GM18873 (cell line): ENCODE measurements at regions not wholly inside any gene's neighbourhood (a gene's known extent, or its start where the extent isn't known, plus 50 kb on each side); places are given as distances from the start of the nearest gene placed in this dataset.

ENCODE experiments used
- ATAC-seq: cut with Tn5 transposase; IDR thresholded peaks from one replicate; pipeline ENCODE4 v1.9.1; 2021; ENCODE audit warnings: mild to moderate bottlenecking, moderate library complexity, moderate number of reproducible peaks; ENCODE audit not compliant: unreplicated experiment, low FRiP score

DNA sequence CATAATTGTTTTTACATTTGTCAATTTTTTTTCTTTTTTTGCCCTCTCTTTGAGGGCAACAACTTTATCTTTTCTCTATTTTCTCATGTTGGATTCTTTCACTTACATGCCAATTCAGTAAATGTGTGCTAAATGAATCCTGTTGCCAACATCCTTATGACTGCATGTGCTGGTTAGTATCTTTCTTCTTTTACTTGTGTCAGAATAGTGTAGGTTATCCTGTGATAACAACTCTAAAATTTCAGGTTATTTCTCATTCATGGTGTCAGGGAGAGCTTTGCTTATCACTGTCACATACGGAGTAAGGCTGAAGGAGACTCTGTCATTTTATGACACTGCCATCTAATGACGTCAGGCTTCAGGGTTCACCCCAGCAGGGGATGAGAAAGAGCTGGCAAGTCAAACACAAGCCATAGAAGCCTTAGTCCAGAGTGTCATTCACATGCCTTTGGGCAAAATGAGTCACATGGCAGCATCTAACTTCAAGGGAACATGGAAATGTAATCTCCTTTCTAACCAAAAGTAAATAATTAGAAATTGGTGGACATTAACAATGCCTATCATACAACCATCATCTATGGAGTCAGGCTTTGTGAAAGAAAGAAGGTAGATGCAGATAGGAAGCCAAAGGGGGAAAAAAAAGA lies 242.5 kb upstream of the ATP2B1 start:
- no peak for ATAC-seq

DNA sequence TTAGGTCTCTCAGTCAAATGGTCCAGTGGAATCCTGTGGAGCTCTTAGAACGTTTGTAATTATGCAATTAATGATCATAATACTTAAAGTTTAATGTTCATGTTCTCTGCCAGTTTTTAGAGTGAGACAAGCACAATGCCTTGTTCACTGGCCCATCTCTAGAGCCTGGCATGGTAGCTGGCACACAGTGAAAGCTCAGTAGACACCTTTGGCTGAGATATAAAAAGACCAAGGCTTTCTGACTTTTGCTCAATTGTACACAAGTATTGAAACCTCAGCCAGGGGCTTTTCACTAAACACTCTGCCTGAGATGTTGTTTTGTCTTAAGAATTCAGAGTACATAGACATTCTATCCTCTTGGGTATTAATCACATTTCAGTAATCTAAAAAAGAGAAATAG lies 241.8 kb upstream of the ATP2B1 start:
- ATAC-seq: peak; percentile 41

DNA sequence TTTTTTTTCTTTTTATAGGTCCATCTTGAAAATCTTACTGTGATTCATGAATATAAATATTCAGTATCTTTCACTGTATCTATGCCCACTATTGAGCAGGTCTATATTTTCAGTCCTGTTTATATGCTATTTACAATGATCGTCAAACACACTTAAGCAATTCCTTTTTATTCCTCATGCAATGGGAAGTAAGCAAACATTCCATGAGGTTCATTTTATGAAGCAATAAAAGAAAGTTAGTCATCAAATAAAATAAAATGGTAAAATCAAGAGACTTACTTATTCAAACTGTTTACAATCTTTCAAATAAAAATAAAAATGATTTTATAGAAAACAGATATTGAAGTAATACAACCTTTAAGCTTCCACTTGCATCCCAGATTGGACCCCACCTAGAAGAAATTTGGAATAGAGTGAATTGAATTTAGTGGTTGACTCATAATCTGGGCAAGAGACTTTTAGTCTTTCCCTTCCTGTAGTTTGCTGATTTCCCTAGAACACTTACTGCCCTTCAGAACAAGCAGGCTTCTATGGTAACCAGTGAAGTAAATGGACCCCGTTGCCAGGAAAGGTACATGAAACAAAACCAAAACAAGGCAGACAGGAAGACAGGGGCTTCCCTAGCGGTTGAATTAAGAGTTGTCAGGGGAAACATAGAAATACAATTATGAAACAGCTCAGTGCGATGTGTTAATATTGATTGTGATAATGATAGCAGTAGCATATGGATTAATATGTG lies 241.0 kb upstream of the ATP2B1 start:
- peak; percentile 91 for ATAC-seq

DNA sequence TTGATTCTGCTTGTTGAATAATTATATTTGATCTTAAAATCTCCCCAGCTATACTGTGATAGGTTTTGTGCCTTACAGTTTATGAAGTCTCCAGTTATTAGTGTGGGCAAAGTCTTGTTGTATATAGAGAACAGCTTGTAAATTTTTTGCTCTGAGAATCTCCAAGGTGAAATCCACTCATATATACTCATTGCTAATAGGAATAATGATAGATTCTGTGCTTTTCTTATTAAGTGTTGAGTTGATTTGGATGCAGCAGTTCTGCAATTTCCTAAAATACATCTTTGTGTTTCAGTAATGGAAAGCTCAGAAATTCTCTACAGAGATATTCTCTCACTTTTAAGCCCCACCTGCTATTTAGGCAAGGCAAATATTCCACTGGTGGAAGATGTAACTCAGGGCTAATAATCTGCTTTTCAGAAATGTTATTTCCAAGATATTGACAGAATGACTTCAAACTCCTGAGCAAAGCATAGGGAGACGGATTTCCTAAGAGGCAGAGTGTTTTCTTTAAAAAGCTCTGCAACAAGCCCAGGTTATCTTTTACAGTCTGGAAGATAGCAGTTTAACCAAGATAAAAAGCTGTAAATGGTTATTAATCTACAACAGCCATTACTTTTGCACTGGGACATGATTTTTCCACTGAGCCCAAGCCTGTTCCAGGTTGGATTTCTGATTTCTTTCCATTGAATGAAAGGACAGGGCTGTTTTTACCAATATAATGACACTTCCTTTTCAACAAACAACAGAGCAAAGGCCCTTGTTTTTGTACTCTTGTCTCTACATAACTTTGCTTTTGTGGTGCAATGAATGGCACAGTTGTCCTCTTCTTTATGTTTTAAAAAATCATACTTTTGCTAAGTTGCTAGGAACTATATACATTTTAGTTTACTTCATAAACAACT lies 239.9 kb upstream of the ATP2B1 start:
- no peak for ATAC-seq

DNA sequence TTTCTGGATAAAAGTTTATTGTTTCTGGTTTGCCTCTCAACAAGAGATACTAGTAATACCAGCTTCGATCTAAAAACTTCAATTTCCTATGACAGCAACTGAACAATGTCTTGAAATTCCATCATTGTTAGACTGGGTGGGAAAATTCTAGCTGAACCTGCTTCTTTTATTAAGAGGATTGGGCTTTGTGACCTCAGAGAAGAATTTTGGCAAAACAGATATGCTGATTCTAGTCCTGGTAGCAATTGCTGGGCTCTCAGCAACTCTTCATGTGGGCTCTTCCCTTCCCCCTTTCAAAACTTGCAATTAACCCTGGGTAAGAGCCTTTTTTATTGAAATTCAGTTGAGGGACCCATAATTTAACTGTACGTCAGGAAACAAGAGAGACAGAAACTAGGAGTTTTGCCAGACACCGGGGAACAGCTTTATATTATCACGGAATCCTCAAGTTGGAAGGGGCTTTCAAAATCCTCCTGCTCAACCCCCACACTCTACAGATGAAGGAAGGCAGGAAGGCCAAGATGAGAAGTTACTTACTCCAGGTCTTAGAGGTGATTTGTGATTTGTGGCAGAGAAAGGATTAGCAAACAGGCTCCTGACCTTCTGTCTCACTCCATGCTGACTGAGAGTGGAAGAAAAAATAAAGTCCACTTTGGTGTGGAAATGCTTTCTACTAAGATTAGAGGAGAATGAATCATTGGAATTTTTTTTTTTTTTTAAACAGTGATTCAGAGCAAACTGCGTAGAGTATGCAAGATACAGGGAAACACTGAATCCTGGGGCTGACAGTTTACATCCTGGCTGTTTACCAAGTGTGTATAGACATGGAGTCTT lies 239.0 kb upstream of the ATP2B1 start:
- ATAC-seq: no peak

DNA sequence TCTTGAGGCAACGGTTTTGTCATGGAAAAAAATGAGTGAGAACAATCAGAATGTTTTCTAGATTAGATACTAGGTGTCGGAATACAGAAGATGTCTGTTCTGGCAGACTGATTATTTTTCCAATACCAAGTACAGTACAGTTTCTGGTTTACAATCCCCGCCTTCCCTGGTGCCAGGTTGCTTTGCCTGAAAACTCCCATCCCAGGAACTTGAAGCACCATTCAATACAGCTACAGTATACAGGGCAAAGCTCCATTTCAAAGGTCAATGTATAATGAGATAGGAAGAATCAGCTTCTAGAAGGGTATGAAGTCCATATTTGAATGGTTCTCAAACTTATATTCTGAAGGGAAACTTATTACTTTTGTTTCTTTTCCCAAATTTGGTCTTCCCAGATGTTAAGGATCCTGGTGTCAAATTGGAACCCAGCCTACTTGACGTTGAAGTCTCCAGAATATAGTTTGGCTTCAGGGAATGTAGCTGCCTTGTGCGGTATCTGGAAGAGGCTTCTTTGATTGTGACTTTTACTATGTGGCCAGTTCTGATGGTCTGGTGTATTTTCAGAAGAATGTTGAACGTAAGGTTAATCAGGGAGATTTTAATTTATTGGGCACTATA lies 238.0 kb upstream of the ATP2B1 start:
- ATAC-seq: no peak

DNA sequence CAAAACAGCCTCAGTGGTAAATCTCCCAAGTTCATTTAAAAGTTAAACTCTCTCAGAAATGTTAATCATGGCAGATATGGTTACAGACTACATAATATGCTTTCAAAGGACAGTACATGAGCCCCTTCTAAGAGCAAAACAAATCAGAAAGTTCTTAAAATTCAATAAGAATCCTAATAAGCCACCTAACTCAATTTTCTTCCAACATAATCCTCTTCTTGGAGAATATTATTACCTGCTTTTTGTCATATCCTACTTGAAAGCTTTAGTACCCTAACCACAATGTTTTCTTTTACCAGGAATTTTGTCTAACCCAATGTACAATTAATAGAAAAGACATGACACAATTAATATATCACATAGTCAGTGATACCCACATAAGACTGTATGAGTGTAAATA lies 236.5 kb upstream of the ATP2B1 start:
- no peak for ATAC-seq

DNA sequence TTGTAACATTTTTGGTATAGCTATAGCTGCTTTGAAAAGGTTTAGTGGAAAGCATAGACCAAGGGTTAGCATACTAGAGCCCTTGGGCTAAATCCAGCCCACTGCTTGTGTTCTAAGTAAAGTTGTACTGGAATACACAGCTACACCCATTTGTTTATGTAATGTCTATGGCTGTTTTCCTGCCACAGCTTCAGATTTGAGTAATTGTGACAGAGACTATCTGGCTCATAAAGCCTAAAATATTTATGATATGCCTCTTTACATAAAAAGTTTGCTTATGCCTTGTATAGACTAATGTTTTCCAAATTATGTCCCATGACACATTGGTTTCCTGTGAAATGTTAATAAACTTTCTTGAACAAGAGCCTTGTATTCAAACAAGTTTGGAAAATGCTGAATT lies 234.8 kb upstream of the ATP2B1 start:
- no peak for ATAC-seq

DNA sequence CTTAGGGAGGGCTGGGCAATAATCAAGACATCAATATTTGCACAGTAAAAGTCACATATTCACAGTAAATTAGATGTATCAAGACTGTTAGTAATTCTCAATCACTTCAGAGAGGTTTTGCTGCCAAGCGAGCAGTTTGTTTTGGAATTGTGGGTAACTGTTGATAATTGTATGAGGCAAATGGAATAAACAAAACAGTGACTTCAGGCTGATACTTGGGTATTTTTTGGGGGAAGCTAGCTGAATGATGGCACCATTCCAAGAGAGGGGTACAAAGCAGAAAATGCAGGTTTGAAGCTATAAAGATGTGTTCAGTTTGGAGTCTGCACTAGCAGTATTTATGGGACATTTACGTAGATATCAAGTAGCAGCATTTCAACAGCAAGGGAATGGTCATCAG lies 232.8 kb upstream of the ATP2B1 start:
- no peak for ATAC-seq

DNA sequence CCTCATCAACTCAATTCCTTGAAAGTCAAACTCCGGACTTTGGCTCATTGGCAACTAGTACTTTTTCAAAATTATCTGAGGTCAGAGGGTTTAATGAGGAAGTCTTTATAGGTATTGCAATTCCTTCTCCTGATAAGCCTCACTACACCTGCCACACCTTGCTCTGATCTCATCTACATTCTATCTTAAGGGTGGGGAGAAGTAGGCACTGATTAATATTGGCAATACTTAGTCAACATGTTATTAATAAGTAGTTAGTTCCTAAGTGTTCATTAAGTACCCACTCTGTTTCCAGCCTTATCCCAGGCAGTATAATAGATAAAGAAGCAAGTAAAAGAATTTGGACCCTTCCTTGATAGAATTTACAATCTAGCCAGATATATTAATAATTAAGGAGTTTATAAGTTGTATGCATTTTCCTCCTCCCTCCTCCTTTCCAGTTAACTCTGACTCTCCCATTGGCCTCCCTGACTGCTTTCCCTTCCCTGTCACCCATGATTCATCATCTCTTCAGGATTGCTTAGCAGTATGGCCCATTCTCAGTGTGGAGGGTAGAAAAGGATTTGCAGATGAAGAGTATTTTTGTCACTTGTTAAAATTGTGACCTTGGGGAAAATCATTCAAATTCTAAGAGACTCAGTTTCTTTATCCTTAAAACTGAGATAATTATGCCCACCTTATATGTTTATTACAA lies 231.0 kb upstream of the ATP2B1 start:
- no peak for ATAC-seq

DNA sequence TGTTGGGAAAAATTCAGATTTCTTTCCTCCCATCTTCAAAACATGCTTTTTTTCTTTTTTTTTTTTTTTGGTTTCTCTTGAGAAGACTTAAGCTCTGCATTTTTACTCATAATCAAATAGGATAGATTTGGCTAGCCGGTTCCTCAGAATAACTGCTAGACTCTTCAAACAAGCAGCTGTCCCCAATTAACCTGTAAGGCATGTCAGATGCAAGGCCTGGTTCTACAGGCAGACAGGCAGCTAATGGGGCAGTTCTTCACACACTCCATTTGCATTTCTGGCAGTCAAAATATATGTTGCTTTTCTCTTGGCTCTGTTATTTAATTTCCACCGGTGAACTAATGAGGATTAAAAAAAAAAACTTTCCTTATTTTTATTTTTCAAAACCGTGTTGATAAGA lies 228.0 kb upstream of the ATP2B1 start:
- no peak for ATAC-seq

DNA sequence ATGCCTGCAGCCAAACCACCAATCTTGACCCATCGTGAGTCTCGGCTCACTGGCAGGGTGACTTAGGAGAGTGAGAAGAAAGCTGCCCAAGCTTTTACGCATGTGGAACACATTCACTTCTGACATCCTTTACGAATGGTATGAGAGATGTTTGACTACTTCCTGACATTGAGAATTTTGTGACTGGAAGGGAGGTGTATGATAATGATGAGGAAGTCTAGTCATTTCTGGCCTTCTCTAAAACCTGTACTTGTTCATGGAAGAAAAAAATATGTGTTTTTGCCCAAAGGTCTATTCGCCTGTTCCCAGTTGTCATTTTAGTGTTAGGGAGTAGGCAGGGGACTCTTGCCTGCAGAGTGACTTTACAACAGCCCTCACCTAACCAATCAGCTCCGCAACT lies 227.2 kb upstream of the ATP2B1 start:
- ATAC-seq: peak; percentile 88

DNA sequence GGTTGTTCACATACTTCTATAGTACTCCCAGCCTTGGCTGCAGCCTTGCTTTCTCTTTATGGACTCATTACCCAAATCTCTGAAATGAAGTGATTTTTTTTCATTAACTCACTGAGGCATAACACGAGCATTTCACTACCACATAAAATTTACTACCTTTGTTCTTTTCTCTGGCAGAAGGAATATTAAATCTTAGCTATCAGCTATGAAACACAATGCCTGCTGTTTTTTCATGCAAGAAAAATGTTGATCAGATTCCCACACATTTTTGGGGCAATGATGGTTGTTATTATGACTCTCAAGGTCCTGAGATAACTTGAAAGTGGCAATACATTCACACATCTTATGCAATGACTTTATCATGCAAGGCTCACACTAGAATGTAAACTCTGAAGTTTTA lies 225.3 kb upstream of the ATP2B1 start:
- ATAC-seq: no peak

DNA sequence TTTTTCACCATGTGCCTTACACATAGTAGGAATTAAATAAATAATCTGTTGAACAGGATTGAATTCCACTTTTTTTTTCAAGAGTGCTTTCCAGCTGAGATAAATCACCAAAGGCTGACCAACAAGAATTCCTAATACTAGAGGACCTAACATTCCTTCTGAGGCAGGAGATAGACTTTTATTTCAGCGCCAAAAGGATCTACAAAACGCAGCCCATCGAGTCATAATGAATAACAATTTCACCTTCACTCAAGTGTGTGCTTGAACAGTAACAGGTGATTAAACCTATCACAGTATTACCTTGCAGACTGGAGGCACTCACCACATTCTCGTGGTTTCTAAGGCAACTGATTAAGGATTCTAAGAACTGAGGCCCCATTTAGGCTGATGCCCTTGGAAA lies 224.3 kb upstream of the ATP2B1 start:
- ATAC-seq: no peak

DNA sequence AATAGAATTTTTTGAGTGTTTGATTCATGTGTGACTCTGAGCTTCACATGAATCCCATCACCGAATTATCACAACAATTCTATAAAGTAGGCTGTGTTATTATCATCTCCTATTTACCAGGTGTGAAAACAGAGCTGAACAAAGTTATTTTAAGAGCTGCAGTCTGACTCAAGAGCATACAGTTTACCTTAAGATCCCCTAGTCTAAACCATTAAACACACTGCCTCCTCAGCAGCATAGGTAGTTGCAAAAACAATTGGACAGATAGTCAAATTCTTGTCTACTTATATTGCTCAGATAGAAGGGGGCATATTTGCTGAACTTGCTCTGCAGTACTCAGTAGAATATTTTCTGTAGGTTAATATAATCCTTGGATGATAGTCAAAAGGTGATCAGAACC lies 219.8 kb upstream of the ATP2B1 start:
- ATAC-seq: no peak

DNA sequence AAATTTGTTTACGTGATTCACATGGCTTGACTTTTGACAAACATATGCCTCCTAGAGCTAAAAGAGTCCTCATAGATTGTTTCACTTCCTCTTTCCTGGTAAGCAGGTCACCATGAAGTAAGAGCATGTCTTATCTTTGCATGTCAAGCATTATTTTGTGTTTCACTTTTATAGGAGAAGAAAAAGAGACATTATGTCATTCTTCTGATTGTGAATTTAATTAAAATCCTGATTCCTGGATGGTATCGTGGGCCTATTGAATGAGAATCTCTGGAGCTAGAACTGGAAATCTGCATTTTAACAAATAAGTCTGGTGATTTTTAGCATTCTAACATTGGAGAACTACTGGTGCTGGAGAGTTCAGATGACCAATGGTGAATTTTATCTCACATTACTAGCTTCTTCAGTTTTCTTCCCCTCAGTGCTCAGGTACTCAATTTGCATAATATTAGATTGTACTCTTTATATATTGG lies 218.6 kb upstream of the ATP2B1 start:
- ATAC-seq: peak; percentile 97

DNA sequence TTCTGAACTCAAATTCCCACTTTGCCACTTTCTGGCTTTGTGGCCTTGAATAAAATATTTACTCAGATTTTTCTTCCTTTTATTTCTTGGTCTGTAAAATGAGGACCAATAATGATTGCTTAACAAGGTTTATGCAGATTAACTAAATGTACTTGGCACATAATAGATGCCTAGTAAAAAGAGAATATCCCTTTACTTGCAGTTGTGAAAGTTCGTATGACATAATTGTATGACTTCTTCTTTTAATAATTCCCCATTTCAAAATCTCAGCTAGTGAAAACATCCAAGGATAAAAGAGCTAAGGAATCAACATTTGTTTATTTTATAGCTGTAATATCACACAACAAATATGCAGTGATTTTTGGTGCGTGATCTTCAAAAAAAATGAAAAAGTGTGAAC lies 215.6 kb upstream of the ATP2B1 start:
- no peak for ATAC-seq

DNA sequence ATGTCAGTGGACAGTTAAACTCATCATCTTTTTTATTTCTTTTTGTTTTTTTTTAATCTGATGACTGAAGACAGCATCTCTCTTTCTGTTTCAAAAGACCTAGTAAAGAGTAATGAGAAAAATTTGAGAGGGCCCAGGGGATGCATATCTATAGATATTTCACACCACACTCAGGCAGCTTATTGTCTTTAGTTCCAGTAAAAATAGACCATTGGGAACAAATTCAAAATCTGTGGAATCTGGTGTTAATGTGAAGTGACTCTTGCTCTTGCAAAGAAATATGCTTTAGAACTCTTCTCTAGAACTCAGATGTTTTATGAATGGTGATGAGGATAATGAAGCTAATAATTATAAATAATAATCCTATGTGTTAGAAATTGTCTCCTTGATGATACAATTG lies 214.5 kb upstream of the ATP2B1 start:
- ATAC-seq: no peak

DNA sequence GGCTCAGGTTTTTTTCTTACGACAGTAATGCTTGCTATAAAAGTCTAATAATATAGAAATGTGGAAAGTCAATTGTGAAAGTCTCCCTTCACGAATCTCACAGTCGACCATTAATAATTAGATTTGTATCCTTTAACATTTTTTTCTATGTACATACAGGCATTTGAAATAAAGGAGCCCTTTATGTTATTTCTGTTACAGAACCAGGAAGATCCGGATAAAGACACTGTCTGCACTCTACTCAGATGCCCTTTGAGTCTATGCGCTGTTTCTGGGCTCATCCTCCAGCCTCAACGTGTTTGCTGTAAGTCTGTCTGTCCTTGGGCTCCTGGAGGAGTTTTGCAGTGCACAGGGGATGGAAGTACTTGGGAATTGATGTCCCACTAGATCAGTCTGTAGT lies 212.2 kb upstream of the ATP2B1 start:
- no peak for ATAC-seq
